HK-2 (cell line): ENCODE measurements at regions not wholly inside any gene's neighbourhood (a gene's known extent, or its start where the extent isn't known, plus 50 kb on each side); places are given as distances from the start of the nearest gene placed in this dataset.
A peak's percentile ranks its signal among the peaks of the same experiment; 100 is the strongest.

Experiments used
- DNase-seq: peaks from one replicate; pipeline ENCODE4 v3.0.0-alpha.2; 2018; ENCODE audit not compliant: unreplicated experiment

DNA sequence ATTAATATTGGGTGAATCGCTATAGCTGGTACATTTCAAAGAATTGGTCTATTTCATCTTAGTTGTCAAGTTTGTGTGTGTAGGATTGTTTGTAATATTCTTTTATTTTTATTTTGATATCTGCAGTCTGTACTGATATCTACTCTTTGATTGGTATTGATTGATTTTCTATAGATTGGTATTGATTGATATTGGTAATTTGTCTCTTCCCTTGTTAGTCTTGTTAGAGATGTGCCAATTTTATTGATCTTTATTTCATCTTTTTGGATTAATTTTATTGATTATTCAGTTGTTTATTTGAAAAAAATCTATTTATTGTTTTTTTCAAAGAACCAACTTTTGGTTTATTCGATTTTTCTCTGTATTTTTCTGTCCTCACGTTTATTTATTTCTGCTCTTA, 61.4 kb downstream of the TM2D3 start:
- DNase-seq = no peak

DNA sequence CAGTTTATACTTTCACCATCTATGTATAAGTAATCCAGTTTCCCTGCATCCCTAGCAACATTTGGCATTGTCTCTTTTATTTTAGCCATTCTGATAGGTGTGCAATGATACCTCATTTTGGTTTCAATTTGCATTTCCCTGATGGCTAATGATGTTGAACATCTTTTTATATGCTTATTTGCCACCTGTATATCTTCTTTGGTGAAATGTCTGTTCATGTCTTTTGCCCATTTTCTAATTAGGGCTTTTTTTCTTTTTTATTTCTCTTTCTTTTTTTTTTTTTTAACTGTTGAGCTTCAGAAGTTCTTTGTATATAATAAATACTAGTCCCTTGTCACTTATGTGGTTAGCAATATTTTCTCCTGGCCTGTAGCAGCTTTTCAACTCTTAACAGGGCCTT, 68.9 kb downstream of the TM2D3 start:
- no peak for DNase-seq

DNA sequence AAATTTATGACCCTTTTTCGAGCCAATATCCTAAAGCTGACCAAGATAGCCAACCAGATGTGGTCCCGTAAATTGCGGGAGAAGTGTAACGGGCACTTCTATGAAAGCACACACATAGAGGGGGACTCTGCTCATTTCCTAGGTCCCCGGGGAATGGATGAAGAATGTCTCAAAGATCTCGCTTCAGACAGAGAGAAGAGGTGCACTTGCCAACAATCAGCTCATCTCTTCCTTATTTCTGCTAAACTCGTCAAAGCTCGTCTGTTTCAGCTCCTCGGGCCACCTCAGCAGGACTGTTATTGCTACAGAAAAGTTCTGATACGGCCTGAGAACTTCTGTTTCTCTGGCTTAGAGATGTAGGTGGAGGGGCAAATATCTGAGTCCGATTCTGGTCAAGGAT, 71.8 kb downstream of the TM2D3 start:
- no peak for DNase-seq

DNA sequence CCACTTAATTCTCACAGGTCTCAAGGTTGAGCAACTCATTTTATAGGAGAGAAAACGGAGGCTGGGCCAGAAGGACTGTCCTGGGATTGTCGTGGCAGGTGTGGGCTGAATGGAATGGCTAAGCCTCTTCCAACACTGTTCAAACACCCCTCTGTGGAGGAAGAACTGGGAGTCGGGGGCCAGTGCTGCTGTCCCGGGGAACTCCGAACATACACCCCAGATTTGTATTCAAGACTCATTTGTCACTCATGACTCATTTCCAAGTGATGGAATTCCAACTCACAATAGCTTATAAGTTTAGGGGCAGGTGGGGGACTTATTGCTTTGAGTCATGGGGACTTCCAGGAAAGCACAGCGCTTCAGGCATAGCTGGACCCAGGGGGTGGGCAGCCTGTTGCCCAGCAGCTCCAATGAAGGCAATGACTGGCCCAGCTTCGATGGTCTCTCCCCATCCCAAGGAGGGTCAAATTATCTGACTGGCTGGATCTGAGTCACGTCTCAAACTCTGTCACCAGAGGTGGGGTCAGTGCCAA, 72.5 kb downstream of the TM2D3 start:
- DNase-seq = peak; percentile 44

DNA sequence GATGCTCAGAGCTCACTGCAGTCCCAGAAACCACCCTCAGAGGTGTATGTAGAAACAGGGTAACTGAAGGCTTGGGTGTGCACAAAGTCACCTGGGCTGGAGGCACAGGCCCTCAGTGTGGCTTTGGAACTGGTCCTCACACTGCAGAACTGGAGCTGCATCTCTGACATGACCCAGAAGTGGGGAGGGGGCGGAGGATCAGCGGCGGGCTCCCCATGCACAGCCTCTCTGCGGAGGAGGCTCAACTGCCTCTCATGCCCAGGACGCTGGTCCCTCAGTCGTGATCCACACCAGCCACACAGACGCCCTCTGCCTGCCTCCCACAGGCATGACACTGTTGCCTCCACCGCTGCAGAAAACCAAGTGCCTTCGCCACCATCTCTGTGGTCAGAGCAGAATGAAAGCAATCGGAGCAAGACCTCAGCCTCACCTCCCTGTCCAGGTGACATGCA, 73.7 kb downstream of the TM2D3 start:
- peak; percentile 4 for DNase-seq

DNA sequence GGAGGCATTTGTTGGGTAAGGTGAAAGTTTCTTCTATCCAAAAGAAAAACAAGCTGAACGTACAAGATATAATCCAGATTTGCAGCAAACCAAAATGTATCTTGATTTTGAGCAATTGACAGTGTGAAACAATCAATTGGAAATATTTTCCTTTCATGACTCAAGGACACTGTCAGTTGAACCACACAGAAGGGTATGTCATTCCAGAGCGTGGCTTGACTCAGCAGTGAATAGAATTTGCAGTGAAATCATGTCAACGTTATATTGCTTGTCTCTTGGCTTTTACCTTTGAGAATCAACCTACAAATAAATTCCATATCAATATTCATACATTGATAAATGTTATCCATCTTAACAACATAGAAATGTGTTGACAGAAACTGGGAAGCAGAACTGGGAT, 78.2 kb downstream of the TM2D3 start:
- DNase-seq = no peak

DNA sequence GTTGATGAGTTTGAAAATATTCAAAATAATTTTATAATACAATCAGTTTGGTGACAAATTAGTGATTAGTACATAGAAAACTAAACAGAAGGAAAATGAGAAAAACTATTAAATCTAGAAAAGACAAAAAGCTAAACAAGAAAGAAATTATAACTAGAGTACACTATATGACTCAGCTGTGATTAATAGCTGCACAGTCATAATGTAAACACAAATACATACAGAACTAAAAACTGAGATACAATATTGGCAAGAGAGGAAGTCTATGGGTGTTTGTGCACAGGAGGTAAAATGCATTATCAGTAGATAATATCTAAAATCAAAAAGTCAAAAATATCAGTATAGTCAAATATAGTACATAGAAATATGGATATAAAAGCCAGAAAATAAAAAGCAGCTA, 80.7 kb upstream of the PCSK6 start:
- DNase-seq = no peak

DNA sequence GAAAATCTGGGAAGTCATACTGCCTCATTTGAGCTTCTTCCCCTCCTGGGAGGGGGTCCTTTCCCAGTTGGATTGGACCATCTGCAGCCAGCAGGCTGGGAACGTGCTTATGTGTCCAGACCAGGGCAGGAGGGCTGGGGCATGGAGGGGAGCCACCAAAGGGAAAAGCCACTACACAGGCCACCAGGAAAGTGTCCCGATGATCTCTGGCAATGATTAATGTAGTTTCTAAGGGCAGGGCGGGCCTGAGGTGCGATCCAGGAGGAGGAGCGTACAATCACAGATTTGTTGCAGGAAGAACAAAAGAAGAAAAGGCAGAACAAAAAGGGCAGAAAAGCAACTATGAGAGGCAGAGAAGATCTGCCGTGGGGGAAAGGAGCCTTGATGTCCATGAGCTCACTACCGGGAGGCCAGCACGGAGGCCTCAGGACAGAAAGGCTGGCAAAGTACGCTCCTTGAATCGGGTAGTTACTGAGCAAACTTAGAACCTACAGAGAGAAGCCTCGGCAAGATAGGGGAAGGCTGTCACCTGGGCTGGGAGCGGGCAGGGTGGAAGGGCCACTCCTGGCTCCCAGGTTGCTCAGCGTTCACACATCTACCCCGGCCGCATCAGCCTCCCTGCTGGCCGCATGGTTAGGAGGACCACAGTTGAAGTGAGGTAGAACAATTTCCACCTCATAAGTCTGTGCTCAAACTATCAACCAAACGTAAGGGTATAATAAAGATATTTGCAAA, 79.5 kb upstream of the PCSK6 start:
- DNase-seq = no peak

DNA sequence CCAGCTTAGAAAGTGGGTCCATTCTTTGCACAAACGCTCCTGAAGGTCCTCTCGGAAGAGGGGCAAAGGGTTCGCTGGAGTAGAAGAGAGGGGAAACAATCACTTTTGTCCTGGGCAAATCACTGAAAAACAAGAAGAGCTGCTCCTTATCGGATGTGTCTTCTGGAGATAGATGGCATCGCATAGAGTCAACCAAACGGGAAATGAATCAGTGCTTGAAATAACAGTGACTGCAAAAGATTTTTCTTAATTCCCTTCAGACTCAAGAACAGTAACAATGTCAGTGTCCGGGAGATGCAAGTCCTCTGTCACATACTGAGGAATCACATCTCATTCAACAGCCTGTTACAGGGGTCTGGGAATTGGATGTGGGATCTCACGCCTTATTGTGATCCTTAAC, 78.8 kb upstream of the PCSK6 start:
- no peak for DNase-seq

DNA sequence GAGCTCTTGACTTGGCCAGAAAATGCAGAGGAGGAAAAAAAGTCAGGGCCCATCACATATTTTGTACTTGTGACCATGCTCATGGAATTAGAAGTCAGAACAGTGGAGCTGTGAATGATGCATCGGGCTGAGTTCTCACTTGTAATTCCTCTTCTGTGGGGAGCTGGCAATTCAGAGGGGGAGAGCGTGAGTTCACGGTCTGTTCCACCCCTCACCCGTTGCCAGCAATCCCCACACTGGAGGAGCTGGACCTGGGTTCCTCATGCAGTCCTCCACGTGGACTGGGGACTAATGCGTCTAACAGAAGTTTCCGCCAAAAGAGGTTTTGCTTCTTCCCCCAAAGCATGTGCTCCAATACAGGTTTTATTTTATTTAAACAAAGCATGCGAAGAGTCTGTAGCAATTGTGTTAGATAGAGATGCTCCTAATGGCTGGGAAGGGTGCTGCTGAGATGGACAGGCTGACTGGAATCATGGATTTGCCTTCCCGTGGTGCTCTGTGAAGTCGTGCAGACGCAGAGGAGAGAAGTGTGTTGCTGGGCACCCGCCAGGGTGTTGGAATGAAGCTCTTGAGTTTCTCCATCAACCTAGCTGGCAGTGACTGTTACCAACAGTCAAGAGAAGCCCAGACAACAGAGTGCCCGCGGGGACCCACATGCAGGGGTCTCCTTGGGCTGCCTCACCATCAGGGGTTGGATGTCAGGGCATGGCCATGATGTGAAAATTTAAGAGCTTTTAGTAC, 77.4 kb upstream of the PCSK6 start:
- no peak for DNase-seq

DNA sequence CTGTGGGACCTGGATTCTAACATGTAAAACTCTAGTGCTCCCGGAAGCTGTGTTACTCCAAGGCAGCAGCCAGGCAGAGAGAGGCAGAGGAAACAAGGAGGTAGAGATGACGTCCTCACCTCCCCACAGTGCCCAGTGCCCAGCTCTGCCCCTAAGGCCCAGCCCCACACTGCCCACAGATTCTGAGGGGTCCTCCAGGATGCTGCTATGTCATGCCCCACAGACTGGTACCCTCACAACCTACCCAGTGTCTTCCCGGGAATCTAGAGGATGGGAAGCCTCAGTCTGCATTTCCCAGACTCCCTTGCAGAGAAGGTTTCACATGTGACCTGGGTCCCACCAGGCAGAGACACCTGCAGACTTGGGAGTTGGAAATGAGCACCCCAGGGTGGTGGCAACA, 75.9 kb upstream of the PCSK6 start:
- DNase-seq = no peak

DNA sequence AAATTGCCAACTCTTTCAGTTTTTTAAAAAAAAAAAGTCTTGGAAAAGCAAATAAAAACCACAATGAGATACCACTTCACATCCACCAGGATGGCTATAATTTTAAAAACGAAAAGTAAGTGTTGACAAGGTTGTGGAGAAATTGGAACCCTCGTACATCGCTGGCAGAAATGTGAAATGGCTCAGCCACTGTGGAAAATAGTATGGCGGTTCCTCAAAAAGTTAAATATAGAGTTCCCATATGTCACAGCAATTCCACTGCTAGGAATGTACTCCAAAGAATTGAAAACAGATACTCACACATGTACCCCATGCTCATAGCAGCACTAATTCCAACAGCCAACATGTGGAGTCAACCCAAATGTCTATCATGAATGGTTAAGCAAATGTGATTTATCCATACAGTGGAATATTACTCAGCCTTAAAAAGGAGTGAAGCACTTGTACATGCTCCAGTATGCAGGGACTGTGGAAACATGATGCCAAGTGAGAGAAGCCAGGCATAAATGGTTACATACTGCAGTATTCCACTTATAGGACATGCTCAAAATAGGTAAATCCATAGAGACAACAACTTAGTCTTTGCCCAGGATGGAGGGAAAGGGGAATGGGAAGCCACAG, 73.8 kb upstream of the PCSK6 start:
- no peak for DNase-seq

DNA sequence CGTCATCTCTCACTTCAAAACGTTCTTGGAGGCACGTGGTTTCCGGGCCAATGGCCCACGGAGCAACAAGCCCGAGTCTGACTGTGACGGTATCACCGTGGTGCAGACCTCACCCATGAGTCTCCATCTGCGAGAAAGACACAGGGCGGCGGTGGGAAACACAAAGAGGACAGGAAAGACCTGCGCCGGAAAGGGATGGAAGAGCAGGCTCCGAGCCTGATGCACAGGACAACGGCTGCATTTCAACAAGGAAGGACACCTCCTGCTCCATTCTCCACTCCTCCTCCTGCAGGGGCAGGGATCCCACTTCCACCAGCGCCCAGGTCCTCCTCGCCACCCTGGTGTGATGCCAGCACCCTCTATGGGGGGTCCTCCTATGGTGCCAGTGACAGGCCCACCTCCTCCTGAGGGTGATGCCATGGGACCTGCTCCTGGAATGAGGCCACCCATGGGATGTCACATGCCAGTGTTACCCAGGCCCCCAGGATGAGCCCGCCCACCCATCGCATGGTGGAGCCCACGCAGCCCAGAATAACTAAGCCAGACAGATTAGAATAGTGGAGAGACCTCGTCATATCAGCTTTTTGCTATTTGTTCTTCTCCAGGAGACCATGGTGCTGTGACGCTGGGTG, 73.0 kb upstream of the PCSK6 start:
- DNase-seq = no peak

DNA sequence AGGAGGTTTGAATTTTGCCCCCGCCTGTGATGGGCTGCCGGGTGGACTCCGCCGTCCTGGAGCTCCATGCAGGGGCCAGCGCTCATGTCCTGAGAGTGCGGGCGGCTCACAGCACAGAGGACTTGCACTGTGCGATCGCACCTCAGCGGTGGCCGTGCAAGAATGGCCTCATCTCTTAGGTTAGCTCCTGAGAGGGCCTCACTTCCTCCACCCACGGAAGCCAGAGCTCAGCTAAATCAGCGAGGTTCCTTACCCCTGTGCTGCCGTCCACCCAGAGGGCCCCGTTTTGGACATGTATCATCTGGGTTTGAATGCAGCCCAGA, 72.0 kb upstream of the PCSK6 start:
- no peak for DNase-seq

DNA sequence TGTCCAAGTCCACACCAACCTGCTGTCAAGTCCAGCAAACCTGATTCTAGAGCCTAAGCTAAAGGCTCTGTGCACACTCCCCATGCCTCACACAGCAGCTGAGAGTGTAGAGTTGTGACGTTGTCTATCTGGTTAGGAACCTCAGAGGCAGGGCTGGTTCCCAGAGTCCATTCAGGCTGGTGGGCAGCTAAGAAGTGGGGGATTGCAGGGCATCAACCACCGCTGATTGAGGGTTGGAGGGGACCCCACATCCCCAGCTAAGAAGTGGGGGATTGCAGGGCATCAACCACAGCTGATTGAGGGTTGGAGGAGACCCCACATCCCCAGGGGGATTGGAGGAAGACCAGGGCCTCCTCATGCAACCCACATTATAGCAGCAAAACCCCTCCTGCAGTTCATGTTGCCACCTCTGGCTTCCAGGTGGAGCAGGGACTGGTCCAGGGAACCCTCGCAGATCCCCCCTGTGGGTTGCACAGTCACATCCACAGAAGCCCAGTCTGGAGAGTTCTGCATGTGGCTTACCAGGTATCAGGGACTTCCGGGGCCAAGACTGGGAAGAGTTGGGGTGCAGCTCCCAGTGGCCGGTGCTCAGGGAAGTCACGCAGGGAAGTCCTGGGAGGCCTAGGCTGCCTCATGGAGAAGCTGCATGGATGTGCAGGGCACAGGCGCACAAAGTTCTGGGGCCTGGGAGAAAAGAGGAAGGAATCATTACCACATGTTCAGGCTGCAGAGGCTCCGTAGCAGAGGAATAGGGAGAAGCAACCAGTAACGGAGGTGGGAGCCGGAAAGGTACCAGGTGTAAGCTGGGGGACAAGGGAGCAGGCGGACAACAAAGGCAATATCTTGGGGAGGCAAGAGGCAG, 71.4 kb upstream of the PCSK6 start:
- no peak for DNase-seq

DNA sequence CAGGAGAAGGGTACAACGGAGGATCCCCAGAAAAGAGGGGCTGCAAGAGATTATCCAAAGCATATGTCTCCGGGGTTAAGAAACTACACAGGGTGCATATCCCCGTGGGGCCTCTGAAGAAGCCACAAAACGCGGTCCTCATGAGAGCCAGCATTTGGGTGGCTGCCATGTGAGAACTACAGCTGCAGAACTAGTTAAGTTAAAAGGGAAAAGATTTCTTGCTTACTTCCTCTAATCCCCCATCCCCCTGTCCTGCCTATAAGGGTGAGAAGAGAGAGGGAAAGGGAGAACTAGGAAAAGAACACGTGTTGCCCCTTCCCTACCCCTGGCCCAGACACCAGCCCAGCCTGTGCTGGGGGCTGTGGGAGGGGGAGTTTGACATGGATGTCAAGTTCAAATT, 70.4 kb upstream of the PCSK6 start:
- no peak for DNase-seq

DNA sequence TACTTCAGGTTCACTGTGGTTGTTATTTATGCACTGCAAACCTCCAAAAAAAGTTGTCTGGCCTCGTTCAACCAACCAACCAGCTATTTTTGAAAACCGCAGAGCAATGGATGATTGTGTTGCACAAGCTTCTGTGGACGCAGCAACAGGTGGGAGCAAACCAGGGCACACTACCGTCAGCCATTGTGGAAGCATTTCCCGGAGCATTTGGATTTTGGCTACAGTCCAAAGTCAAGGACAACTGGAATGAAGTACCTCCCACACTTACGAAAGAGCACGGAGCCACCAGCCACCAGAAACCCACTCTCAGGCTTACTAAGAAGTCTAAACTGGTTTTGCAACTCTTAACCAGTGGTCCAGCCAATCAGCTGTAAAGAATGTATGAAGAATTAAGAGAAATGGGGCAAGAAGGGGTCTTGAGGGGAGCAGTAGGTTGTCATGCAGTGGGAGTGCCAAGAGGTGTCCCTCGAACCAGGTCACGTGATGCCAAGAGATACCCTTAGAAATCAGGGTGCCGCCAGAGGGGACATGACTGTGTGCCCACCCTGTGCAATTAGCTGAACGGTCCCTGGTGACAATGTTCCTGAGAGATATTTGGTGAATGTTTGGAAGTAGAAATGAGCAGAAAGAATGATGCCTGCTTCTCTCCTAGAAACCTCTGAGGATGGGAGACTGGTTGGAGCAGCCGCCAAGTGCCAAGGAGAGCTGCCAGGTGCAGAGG, 68.9 kb upstream of the PCSK6 start:
- no peak for DNase-seq

DNA sequence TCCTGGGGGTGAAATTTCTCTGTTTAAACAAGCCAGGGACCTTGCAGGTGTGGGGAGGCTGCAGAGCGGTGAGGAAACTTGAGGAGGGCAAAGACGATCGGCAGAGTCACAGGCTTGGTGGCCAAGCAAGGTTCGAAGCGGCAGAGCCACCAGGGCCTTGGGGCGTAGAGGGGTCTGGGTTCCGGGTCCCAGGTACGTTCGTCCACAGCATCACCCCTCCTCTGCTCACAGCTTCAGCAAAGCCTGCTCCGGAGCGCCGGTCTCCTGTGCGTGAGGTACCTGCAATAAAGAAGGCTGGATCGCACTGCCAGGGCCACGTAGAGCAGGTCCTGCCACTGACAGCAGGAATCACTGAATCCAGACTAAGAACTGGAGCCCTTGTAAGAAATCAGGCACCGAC, 66.8 kb upstream of the PCSK6 start:
- no peak for DNase-seq

DNA sequence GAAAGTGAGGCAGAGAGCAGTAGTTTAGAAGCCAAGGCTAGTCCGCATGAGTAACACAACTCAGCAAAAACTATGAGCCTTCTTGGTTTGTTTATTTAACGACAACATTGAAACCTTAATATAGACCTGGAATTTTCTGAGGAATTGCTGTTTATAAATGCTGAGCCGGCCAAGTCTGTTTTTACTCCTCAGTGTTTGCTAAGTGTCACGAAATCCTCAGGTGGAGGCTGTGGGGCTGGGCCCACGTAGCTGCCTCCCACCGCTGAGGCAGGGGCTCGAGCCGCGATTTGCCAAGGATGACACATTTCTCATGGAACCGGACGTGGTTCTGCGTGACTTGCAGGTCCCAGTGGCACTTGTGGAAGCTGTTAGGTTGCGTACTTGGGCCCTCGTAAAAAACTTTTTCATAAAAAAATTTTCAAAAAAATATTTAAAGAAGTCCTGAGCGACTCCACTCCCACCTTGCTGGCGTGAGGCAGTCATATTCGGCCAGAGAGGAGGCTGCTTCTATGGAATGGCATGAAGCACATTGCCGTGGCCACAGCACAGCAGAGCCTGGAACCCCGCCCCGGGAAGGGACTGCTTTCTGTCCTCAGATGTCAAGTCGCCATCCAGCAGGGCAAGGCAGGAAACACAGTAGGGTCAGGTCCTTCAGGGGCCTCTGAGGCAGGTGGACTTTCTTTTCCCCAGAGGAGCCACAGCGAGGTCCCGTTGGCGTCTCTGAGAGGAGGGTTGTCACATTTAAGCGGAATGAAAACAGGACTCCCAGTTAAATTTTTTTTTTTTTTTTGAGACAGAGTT, 64.8 kb upstream of the PCSK6 start:
- no peak for DNase-seq
